ENCODE measurements at regions not wholly inside any gene's neighbourhood (a gene's known extent, or its start where the extent isn't known, plus 50 kb on each side); places are given as distances from the start of the nearest gene placed in this dataset.

DNA sequence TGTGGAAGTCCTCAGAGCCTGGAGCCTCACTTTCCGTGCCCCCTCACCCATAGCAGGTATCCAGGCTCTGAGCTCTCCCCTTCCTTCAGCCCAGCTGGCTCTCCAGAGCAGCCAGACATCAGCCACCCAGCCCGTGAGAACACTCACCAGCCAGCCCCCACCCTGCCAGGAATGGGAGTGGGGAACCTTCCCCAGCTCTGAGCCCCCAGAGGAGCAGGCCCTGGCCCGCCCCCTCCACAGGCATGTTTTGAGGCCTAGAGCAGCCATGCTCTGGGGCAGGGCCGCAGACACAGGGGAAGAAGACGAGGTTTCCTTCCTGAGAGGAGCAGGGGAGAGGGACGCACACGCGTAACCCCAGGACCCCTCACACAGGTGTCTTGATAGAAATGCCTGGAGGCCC, 70.0 kb upstream of the COL13A1 start:
- H3K79me2 ChIP-seq (ENCODE audit: control insufficient read depth, insufficient read depth, low read length) = no peaks in the 10 kb centered on the region
- no peak overlapping the region for H3K4me3 ChIP-seq
- no peaks in the 10 kb centered on the region for H3K9me1 ChIP-seq (ENCODE audit: control insufficient read depth, insufficient read depth, low read length)
- BruUV-seq (replicated peaks) = no TSS peak
- TF ChIP-seq POLR2AphosphoS2 (IDR thresholded peaks at IDR 0.05; ENCODE audit: low read length) (no peak), ZKSCAN3 (CRISPR knock-in tag; IDR thresholded peaks at IDR 0.05) (no peak), CREM (IDR thresholded peaks at IDR 0.05; ENCODE audit: low read depth) (no peak), EZH2 (IDR thresholded peaks at IDR 0.05; ENCODE audit: borderline replicate concordance, low read depth, low read length) (no peak), BDP1 (IDR thresholded peaks at IDR 0.05; ENCODE audit: insufficient read depth, insufficient read length) (no peak), TCF3 (CRISPR knock-in tag; IDR thresholded peaks at IDR 0.05) (no peak), SUPT5H (IDR thresholded peaks at IDR 0.05) (no peak), EHMT2 (IDR thresholded peaks at IDR 0.05) (no peak), GATAD2B (IDR thresholded peaks at IDR 0.05; ENCODE audit: borderline replicate concordance) (no peak), NUFIP1 (IDR thresholded peaks at IDR 0.05; ENCODE audit: partially characterized antibody) (no peak), KLF16 (IDR thresholded peaks at IDR 0.05) (no peak)
- TF ChIP-seq, protein P1, sequence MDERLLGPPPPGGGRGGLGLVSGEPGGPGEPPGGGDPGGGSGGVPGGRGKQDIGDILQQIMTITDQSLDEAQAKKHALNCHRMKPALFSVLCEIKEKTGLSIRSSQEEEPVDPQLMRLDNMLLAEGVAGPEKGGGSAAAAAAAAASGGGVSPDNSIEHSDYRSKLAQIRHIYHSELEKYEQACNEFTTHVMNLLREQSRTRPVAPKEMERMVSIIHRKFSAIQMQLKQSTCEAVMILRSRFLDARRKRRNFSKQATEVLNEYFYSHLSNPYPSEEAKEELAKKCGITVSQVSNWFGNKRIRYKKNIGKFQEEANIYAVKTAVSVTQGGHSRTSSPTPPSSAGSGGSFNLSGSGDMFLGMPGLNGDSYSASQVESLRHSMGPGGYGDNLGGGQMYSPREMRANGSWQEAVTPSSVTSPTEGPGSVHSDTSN (CRISPR knock-in tag; IDR thresholded peaks at IDR 0.05; ENCODE audit: low read depth) = no peak
- TF ChIP-seq, protein P1 (tag; conservative IDR thresholded peaks at IDR 0.05; ENCODE audit: low read depth) = no peak
- peaks cover 0 to 26% of the 10 kb centered on the region in 2 experiments; a peak in 2 of 5 replicates for H3K27me3 ChIP-seq (ENCODE audit: control insufficient read depth in 2 of 2, insufficient read depth in 2 of 2, low read length in 2 of 2)
- H2AFZ ChIP-seq (ENCODE audit: low read depth, low read length) = no peak overlapping the region
- H3K27ac ChIP-seq (ENCODE audit: extremely low read depth, low read depth, low read length) = no peak overlapping the region
- peaks cover 10 to 18% of the 10 kb centered on the region in 2 experiments for H3K4me1 ChIP-seq (replicated peaks in 1 of 2; ENCODE audit: control insufficient read depth in 2 of 2, insufficient read depth in 2 of 2, low read length in 2 of 2)
- H3K36me3 ChIP-seq (ENCODE audit: control insufficient read depth, insufficient read depth, low read length) = no peaks in the 10 kb centered on the region
- ChIA-PET CTCF (ENCODE audit: low intra/inter-chr PET ratio) (no interaction called here), POLR2A (no interaction called here)
- H3K4me2 ChIP-seq (ENCODE audit: insufficient read depth, low read length) = no peak overlapping the region
- in situ Hi-C loops (cut with MboI) = no loop called here
- ATAC-seq (no peak), DNase-seq (ENCODE audit: extremely low read depth in 1 of 4, low spot score in 3 of 4) (no peak), FAIRE-seq (no peak)
- 26% methylated on average over 8 of the region's 8 CpGs for WGBS (ENCODE audit: insufficient coverage, low coverage, missing lambda C conversion rate)
- no peak overlapping the region for H3K9ac ChIP-seq (ENCODE audit: insufficient read depth in 1 of 2, low read depth in 2 of 2, low read length in 2 of 2)
- intact Hi-C loops (cut with micrococcal nuclease) = no loop called here
- H4K20me1 ChIP-seq (replicated peaks; ENCODE audit: control insufficient read depth, insufficient read depth, low read length) = peaks cover 8% of the 10 kb centered on the region
- H3K9me3 ChIP-seq (replicated peaks; ENCODE audit: control insufficient read depth, insufficient read depth, low read depth, low read length) = no peaks in the 10 kb centered on the region

All from K562 (cell line).